ENCODE measurements at regions not wholly inside any gene's neighbourhood (a gene's known extent, or its start where the extent isn't known, plus 50 kb on each side); places are given as distances from the start of the nearest gene placed in this dataset.

- DNase-seq = no peak
- Histone ChIP-seq H3K27ac (no peak overlapping the region), H3K36me3 (no peaks in the 10 kb centered on the region), H3K4me1 (no peaks in the 10 kb centered on the region), H3K4me3 (no peak overlapping the region), H3K9me3 (no peaks in the 10 kb centered on the region), H3K27me3 (replicated peaks in 1 of 7) (no peaks in the 10 kb centered on the region)
- TF ChIP-seq POLR2AphosphoS5 (IDR thresholded peaks at IDR 0.05) = no peak
- TF ChIP-seq POLR2A (IDR thresholded peaks at IDR 0.05) = no peak
- TF ChIP-seq CTCF (IDR thresholded peaks at IDR 0.05 in 8 of 11, conservative IDR thresholded peaks at IDR 0.05 in 3 of 11) = no peak
- WGBS, 5 donors = 60 to 75% (median 69%) methylated on average over 3 of the region's 3 CpGs
- intact Hi-C loops (cut with DNase I; ENCODE audit: low total_unique reads) = no loop called here
Observed at GRCh38 chr1:188243456-188243855, 1414.7 kb downstream of the PLA2G4A start.

- H3K36me3 ChIP-seq = no peaks in the 10 kb centered on the region
- no peaks in the 10 kb centered on the region for H3K9me3 ChIP-seq
- no peaks in the 10 kb centered on the region for H3K27me3 ChIP-seq (replicated peaks in 1 of 7)
- DNase-seq = no peak
- WGBS, 5 donors = 68 to 92% (median 76%) methylated on average over 1 of the region's 1 CpG
- H3K4me1 ChIP-seq = no peaks in the 10 kb centered on the region
- intact Hi-C loops (cut with DNase I; ENCODE audit: low total_unique reads) = no loop called here
- TF ChIP-seq CTCF (IDR thresholded peaks at IDR 0.05 in 8 of 11, conservative IDR thresholded peaks at IDR 0.05 in 3 of 11) (no peak), POLR2AphosphoS5 (IDR thresholded peaks at IDR 0.05) (no peak), POLR2A (IDR thresholded peaks at IDR 0.05) (no peak)
- H3K27ac ChIP-seq = no peak overlapping the region
- no peak overlapping the region for H3K4me3 ChIP-seq
Observed at GRCh38 chr1:188244681-188245080, 1415.9 kb downstream of the PLA2G4A start.

GRCh38 chr1:188247255-188247654, 1418.5 kb downstream of the PLA2G4A start:
- DNase-seq = no peak
- WGBS, 5 donors = 6 to 13% (median 11%) methylated on average over 1 of the region's 1 CpG
- H3K4me3 ChIP-seq = no peak overlapping the region
- no peaks in the 10 kb centered on the region for H3K9me3 ChIP-seq
- intact Hi-C loops (cut with DNase I; ENCODE audit: low total_unique reads) = no loop called here
- no peaks in the 10 kb centered on the region for H3K4me1 ChIP-seq
- no peaks in the 10 kb centered on the region for H3K36me3 ChIP-seq
- H3K27ac ChIP-seq = no peak overlapping the region
- TF ChIP-seq POLR2A (IDR thresholded peaks at IDR 0.05) (no peak), POLR2AphosphoS5 (IDR thresholded peaks at IDR 0.05) (no peak), CTCF (IDR thresholded peaks at IDR 0.05 in 8 of 11, conservative IDR thresholded peaks at IDR 0.05 in 3 of 11) (no peak)
- no peaks in the 10 kb centered on the region for H3K27me3 ChIP-seq (replicated peaks in 1 of 7)

- Histone ChIP-seq H3K4me1 (no peaks in the 10 kb centered on the region), H3K27me3 (replicated peaks in 1 of 7) (no peaks in the 10 kb centered on the region), H3K9me3 (peaks cover 0 to 3% (median 0%) of the 10 kb centered on the region in 8 donors), H3K27ac (no peak overlapping the region), H3K36me3 (no peaks in the 10 kb centered on the region), H3K4me3 (no peak overlapping the region)
- intact Hi-C loops (cut with DNase I; ENCODE audit: low total_unique reads) = no loop called here
- TF ChIP-seq CTCF (IDR thresholded peaks at IDR 0.05 in 8 of 11, conservative IDR thresholded peaks at IDR 0.05 in 3 of 11) (no peak), POLR2AphosphoS5 (IDR thresholded peaks at IDR 0.05) (no peak), POLR2A (IDR thresholded peaks at IDR 0.05) (no peak)
- WGBS, 5 donors = 15 to 26% (median 17%) methylated on average over 2 of the region's 2 CpGs
- DNase-seq = no peak
Observed at GRCh38 chr1:188249811-188250210, 1421.1 kb downstream of the PLA2G4A start.
